H1 (cell line): ENCODE measurements at regions not wholly inside any gene's neighbourhood (a gene's known extent, or its start where the extent isn't known, plus 50 kb on each side); places are given as distances from the start of the nearest gene placed in this dataset.

Experiments
- CTCF ChIA-PET: fragments of 300-600 bp; sonication (Branson Sonifier 250); formaldehyde crosslinking; loops from one replicate; lab custom pipeline; 2021; ENCODE audit not compliant: partially characterized antibody; lab: Charles Lee
- POLR2A ChIA-PET: fragments of 300-600 bp; sonication (Branson Sonifier 250); formaldehyde crosslinking; loops from one replicate; lab custom pipeline; 2021; ENCODE audit warnings: inconsistent platforms; ENCODE audit not compliant: partially characterized antibody; lab: Charles Lee
- DNase-seq, 2 experiments: peaks; one replicate each; pipeline versions ENCODE4 v3.0.0 to v3.0.0-alpha.2; 2010 to 2022; ENCODE audit warnings: low spot score in 2 of 2, low read depth in 1 of 2, mixed read lengths in 1 of 2
- FAIRE-seq: peaks from 2 replicates; lab custom pipeline; 2011; peaks lifted over from hg19 to GRCh38; lab: Jason Lieb, UNC
- H2AFZ ChIP-seq: 2 replicates; pipeline ENCODE4 v1.8.1; 2012; ENCODE audit warnings: low read length, inconsistent platforms
- H2AK5ac ChIP-seq: 2 replicates; pipeline ENCODE4 v1.6.1; 2013; ENCODE audit warnings: low read depth, low read length
- H2BK120ac ChIP-seq: replicated peaks from 2 replicates; pipeline ENCODE3; 2013; ENCODE audit warnings: low read depth, low read length, inconsistent platforms
- H2BK12ac ChIP-seq: 2 replicates; pipeline ENCODE4 v1.6.1; 2013; ENCODE audit warnings: low read depth, low read length
- H2BK15ac ChIP-seq: 2 replicates; pipeline ENCODE4 v1.6.1; 2013; ENCODE audit warnings: low read length
- H2BK20ac ChIP-seq: 2 replicates; pipeline ENCODE4 v1.6.1; 2013; ENCODE audit warnings: low read length
- H2BK5ac ChIP-seq: 2 replicates; pipeline ENCODE4 v1.6.1; 2013; ENCODE audit warnings: low read depth, low read length
- H3K14ac ChIP-seq: 2 replicates; pipeline ENCODE4 v1.6.1; 2013; ENCODE audit warnings: inconsistent platforms; ENCODE audit not compliant: insufficient read length
- H3K18ac ChIP-seq: 2 replicates; pipeline ENCODE4 v1.6.1; 2013; ENCODE audit warnings: low read length; ENCODE audit errors: extremely low read depth
- H3K23ac ChIP-seq: 2 replicates; pipeline ENCODE4 v1.6.1; 2013; ENCODE audit warnings: inconsistent platforms; ENCODE audit not compliant: insufficient read length
- H3K23me2 ChIP-seq: 2 replicates; pipeline ENCODE4 v1.6.1; 2013; ENCODE audit warnings: low read depth, low read length
- H3K27ac ChIP-seq: 2 replicates; pipeline ENCODE4 v1.6.1; 2011; ENCODE audit warnings: low read depth, low read length, inconsistent platforms
- H3K27me3 ChIP-seq, 4 experiments: replicated peaks in 1 of 4; 1 replicate in 1 of 4; 2 replicates in 3 of 4; pipeline versions ENCODE4 v1.6.1 to v1.8.1; 2011 to 2013; ENCODE audit warnings: low read length in 3 of 4, mild to moderate bottlenecking in 3 of 4, inconsistent platforms in 2 of 4, mixed read lengths in 2 of 4, moderate library complexity in 1 of 4; ENCODE audit not compliant: control insufficient read depth in 3 of 4, insufficient read depth in 3 of 4; ENCODE audit errors: extremely low read depth in 1 of 4
- H3K36me3 ChIP-seq, 4 experiments: 2 replicates each; pipeline versions ENCODE4 v1.6.1 to v1.8.1; 2011 to 2013; ENCODE audit warnings: mild to moderate bottlenecking in 4 of 4, low read length in 3 of 4, moderate library complexity in 2 of 4, control low read depth in 1 of 4, inconsistent platforms in 1 of 4; ENCODE audit not compliant: insufficient read depth in 4 of 4, control insufficient read depth in 2 of 4
- H3K4ac ChIP-seq: replicated peaks from 2 replicates; pipeline ENCODE3; 2013; ENCODE audit warnings: low read length, low read depth, mixed read lengths, inconsistent platforms; ENCODE audit not compliant: insufficient read length
- H3K4me1 ChIP-seq, 4 experiments: replicated peaks in 1 of 4; 1 replicate in 1 of 4; 2 replicates in 3 of 4; pipeline versions ENCODE4 v1.6.1 to v1.8.1; 2011 to 2013; ENCODE audit warnings: low read length in 3 of 4, inconsistent platforms in 2 of 4, mixed read lengths in 1 of 4; ENCODE audit not compliant: insufficient read depth in 4 of 4, control insufficient read depth in 3 of 4
- H3K4me2 ChIP-seq, 2 experiments: 2 replicates each; pipeline versions ENCODE4 v1.6.1 to v1.8.1; 2011 to 2013; ENCODE audit warnings: low read depth in 2 of 2, low read length in 2 of 2, control low read depth in 1 of 2, inconsistent platforms in 1 of 2, mild to moderate bottlenecking in 1 of 2; ENCODE audit not compliant: insufficient read depth in 1 of 2
- H3K4me3 ChIP-seq, 4 experiments: fragments of 200-600, 300-600 bp in 1 of 4; sonication (generic), shearing (Covaris generic), sonication (Bioruptor Twin) in 1 of 4; 2 replicates each; pipeline versions ENCODE4 v1.5.1 to v1.8.1; 2011 to 2016; ENCODE audit warnings: low read length in 4 of 4, low read depth in 3 of 4, control low read depth in 2 of 4, inconsistent platforms in 2 of 4, mild to moderate bottlenecking in 2 of 4, mixed read lengths in 1 of 4, moderate library complexity in 1 of 4; ENCODE audit not compliant: insufficient read depth in 2 of 4; ENCODE audit errors: extremely low read depth in 1 of 4
- H3K56ac ChIP-seq: replicated peaks from 2 replicates; pipeline ENCODE3; 2013; ENCODE audit warnings: low read depth, mild to moderate bottlenecking, mixed read lengths, low read length, inconsistent platforms; ENCODE audit not compliant: insufficient read length
- H3K79me1 ChIP-seq: 2 replicates; pipeline ENCODE4 v1.6.1; 2013; ENCODE audit warnings: low read depth, low read length, control low read depth
- H3K79me2 ChIP-seq, 2 experiments: 2 replicates each; pipeline versions ENCODE4 v1.6.1 to v1.8.1; 2012 to 2013; ENCODE audit warnings: low read length in 2 of 2, mild to moderate bottlenecking in 2 of 2, inconsistent platforms in 1 of 2; ENCODE audit not compliant: insufficient read depth in 2 of 2, control insufficient read depth in 1 of 2
- H3K9ac ChIP-seq, 4 experiments: replicated peaks in 1 of 4; 1 replicate in 1 of 4; 2 replicates in 3 of 4; pipeline versions ENCODE4 v1.6.1 to v1.8.1; 2011 to 2013; ENCODE audit warnings: low read depth in 3 of 4, low read length in 3 of 4, control low read depth in 2 of 4, mild to moderate bottlenecking in 2 of 4, moderate library complexity in 2 of 4, inconsistent platforms in 1 of 4; ENCODE audit errors: extremely low read depth in 1 of 4
- H3K9me3 ChIP-seq, 2 experiments: 2 replicates each; pipeline versions ENCODE4 v1.6.1 to v1.8.1; 2012 to 2013; ENCODE audit warnings: mild to moderate bottlenecking in 2 of 2, moderate library complexity in 2 of 2, control low read depth in 1 of 2, inconsistent platforms in 1 of 2, low read depth in 1 of 2, low read length in 1 of 2, mixed read lengths in 1 of 2; ENCODE audit not compliant: insufficient read depth in 2 of 2
- H4K20me1 ChIP-seq, 2 experiments: replicated peaks in 1 of 2; 2 replicates each; pipeline versions ENCODE3 to v1.8.1; 2011 to 2013; ENCODE audit warnings: inconsistent platforms in 2 of 2, low read length in 2 of 2, mild to moderate bottlenecking in 1 of 2; ENCODE audit not compliant: insufficient read depth in 2 of 2, control insufficient read depth in 1 of 2
- H4K5ac ChIP-seq: 2 replicates; pipeline ENCODE4 v1.6.1; 2013; ENCODE audit warnings: low read length, low read depth, mixed read lengths, inconsistent platforms; ENCODE audit not compliant: insufficient read length
- H4K8ac ChIP-seq: 2 replicates; pipeline ENCODE4 v1.8.0; 2013; ENCODE audit warnings: mild to moderate bottlenecking, moderate library complexity, low read length, inconsistent platforms; ENCODE audit not compliant: insufficient read depth; ENCODE audit errors: extremely low read depth
- H4K91ac ChIP-seq: replicated peaks from 2 replicates; pipeline ENCODE3; 2013; ENCODE audit warnings: low read length, mixed read lengths, inconsistent platforms; ENCODE audit not compliant: insufficient read length
- CHD2 ChIP-seq: IDR thresholded peaks from 2 replicates; pipeline ENCODE4 v1.6.1; 2012; ENCODE audit warnings: low read length, improper control_type of control experiment
- GABPA ChIP-seq: IDR thresholded peaks from 2 replicates; pipeline ENCODE4 v1.6.1; 2011; ENCODE audit warnings: mild to moderate bottlenecking, low read length, moderate library complexity, borderline replicate concordance; ENCODE audit not compliant: insufficient read depth
- GTF2F1 ChIP-seq: IDR thresholded peaks from 2 replicates; pipeline ENCODE4 v1.6.1; 2012; ENCODE audit warnings: low read depth, low read length, improper control_type of control experiment, borderline replicate concordance
- KDM4A ChIP-seq: IDR thresholded peaks from one replicate; pipeline ENCODE4 v1.7.1; 2012; ENCODE audit warnings: low read depth, mild to moderate bottlenecking, moderate library complexity, low read length, inconsistent platforms; ENCODE audit not compliant: severe bottlenecking
- SP2 ChIP-seq: IDR thresholded peaks from 2 replicates; pipeline ENCODE4 v1.6.1; 2012; ENCODE audit warnings: mild to moderate bottlenecking, low read length, inconsistent platforms
- WGBS, 2 experiments: shearing (Covaris generic) in 1 of 2; methylation state at CpG; one replicate each; pipeline versions ENCODE4 v1.1.6 to v1.1.7; 2013 to 2015; ENCODE audit warnings: low lambda C conversion rate in 2 of 2, mixed read lengths in 2 of 2, inconsistent platforms in 1 of 2, low coverage in 1 of 2, missing lambda C conversion rate in 1 of 2; ENCODE audit not compliant: insufficient replicate concordance in 2 of 2, insufficient coverage in 1 of 2, insufficient read length in 1 of 2; ENCODE audit errors: extremely low coverage in 1 of 2, missing lambda C conversion rate in 1 of 2; 5-methylcytosine and 5-hydroxymethylcytosine counted together

DNA sequence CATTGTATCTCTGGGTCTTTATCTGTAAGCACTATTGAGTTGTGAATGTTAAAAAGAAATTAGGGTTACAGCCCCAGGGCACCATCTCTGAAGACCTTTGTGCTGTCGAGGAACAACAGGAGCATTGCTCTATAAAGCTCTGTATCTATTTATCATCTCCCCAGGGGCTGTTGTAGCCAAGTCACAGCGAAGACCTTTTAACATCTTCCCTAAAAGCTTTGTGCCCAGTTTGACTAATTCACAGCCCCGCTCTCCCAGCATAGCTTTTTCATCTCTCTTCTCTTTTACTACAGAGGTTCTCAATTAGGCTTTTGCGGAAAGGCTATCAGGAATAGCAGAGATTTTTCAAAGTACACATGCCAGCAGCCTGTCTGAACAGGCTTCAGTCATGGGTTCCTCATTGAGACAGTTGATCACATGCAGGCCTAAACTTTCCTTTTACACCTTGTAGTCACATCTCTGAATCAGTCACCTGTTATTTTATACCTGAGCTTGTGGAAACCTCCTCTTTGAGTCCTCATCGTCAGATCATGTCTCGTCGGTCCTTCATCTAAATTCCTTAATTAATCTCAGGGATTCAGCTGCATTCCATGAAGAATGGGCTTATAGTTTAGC, 140.5 kb downstream of the NPR3 start:
- no peak overlapping the region for H3K9ac ChIP-seq
- H3K79me1 ChIP-seq, result no peaks in the 10 kb centered on the region
- no peaks in the 10 kb centered on the region; the same call in 1 of the 2 replicates for H3K23me2 ChIP-seq
- H3K14ac ChIP-seq, result no peak overlapping the region
- H2BK5ac ChIP-seq, result no peak overlapping the region
- H2AK5ac ChIP-seq, result no peak overlapping the region
- 86% methylated on average over 7 of the region's 7 CpGs; no CpG with 5 or more reads in 1 of the 2 experiments for WGBS, 2 experiments
- H3K9me3 ChIP-seq, result no peaks in the 10 kb centered on the region
- H4K91ac ChIP-seq, result no peak overlapping the region
- H4K20me1 ChIP-seq, result no peaks in the 10 kb centered on the region
- H3K27ac ChIP-seq, result no peak overlapping the region
- H3K79me2 ChIP-seq, result no peaks in the 10 kb centered on the region
- no peak for TF ChIP-seq KDM4A
- TF ChIP-seq GTF2F1, result no peak
- no peak for TF ChIP-seq SP2
- TF ChIP-seq GABPA, result no peak
- no peak for TF ChIP-seq CHD2
- TF ChIP-seq, all 59 proteins: peak for 0
- Histone ChIP-seq H2BK12ac (no peak overlapping the region), H2BK20ac (no peak overlapping the region), H3K56ac (no peak overlapping the region), H2AFZ (no peak overlapping the region), H3K4me2 (no peak overlapping the region), H2BK120ac (no peak overlapping the region), H3K18ac (no peak overlapping the region), H3K27me3 (peaks cover 0 to 1% (median 0%) of the 10 kb centered on the region in 4 experiments; a peak in 2 of 7 replicates), H3K4ac (no peak overlapping the region), H4K5ac (no peak overlapping the region), H3K4me1 (peaks cover 0 to 4% (median 0%) of the 10 kb centered on the region in 4 experiments; a peak in 2 of 7 replicates), H3K4me3 (no peak overlapping the region), H2BK15ac (no peak overlapping the region), H3K23ac (no peak overlapping the region), H3K36me3 (no peaks in the 10 kb centered on the region), H4K8ac (no peak overlapping the region)
- CTCF ChIA-PET, result interaction anchor here (0.6 to 3.6 kb wide), 13 partner anchors 12 to 570 kb away, joined by 3 to 15 read pairs (median 3); no protein-coding TSS in a partner anchor
- FAIRE-seq (no peak), DNase-seq (no peak)
- POLR2A ChIA-PET, result interaction anchor here (1.3 kb wide), 1 partner anchor 162 kb away, joined by 3 read pairs; no protein-coding TSS in a partner anchor
